ENCODE measurements at regions not wholly inside any gene's neighbourhood (a gene's known extent, or its start where the extent isn't known, plus 50 kb on each side); places are given as distances from the start of the nearest gene placed in this dataset.

GRCh38 chr5:4245511-4245910 lies 649.9 kb downstream of the IRX1 start:
- no TSS peak for BruUV-seq (replicated peaks)
- no peak overlapping the region for H3K27ac Mint-ChIP-seq (ENCODE audit: unreplicated experiment)
- no peak for TF ChIP-seq CTCF (IDR thresholded peaks at IDR 0.05; ENCODE audit: unreplicated experiment)

GRCh38 chr5:4246447-4246846 lies 650.8 kb downstream of the IRX1 start:
- intact Hi-C loops (cut with micrococcal nuclease; ENCODE audit: unreplicated experiment) = no loop called here
- H3K9me3 Mint-ChIP-seq (ENCODE audit: low read depth, unreplicated experiment) = peaks cover 12% of the 10 kb centered on the region
- no peak overlapping the region for H3K27ac Mint-ChIP-seq (ENCODE audit: unreplicated experiment)
- BruUV-seq (replicated peaks) = no TSS peak
- CTCF ChIA-PET = no interaction called here
- DNase-seq = no peak
- no peak for TF ChIP-seq CTCF (IDR thresholded peaks at IDR 0.05; ENCODE audit: unreplicated experiment)
- H3K36me3 Mint-ChIP-seq (ENCODE audit: insufficient read depth, unreplicated experiment) = no peaks in the 10 kb centered on the region
- no peaks in the 10 kb centered on the region for H3K27me3 Mint-ChIP-seq (ENCODE audit: unreplicated experiment)
- H3K4me1 Mint-ChIP-seq (ENCODE audit: low read depth, unreplicated experiment) = no peaks in the 10 kb centered on the region
- H3K4me3 Mint-ChIP-seq (ENCODE audit: low read depth, unreplicated experiment) = no peak overlapping the region

More at GRCh38 chr5:4245511-4245910, 649.9 kb downstream of the IRX1 start:
- no peaks in the 10 kb centered on the region for H3K36me3 Mint-ChIP-seq (ENCODE audit: insufficient read depth, unreplicated experiment)
- peaks cover 12% of the 10 kb centered on the region for H3K9me3 Mint-ChIP-seq (ENCODE audit: low read depth, unreplicated experiment)
- no peaks in the 10 kb centered on the region for H3K27me3 Mint-ChIP-seq (ENCODE audit: unreplicated experiment)
- DNase-seq = no peak
- CTCF ChIA-PET = no interaction called here
- no peak overlapping the region for H3K4me3 Mint-ChIP-seq (ENCODE audit: low read depth, unreplicated experiment)
- H3K4me1 Mint-ChIP-seq (ENCODE audit: low read depth, unreplicated experiment) = no peaks in the 10 kb centered on the region
- intact Hi-C loops (cut with micrococcal nuclease; ENCODE audit: unreplicated experiment) = no loop called here

GRCh38 chr5:4250254-4250653 lies 654.6 kb downstream of the IRX1 start:
- H3K4me3 Mint-ChIP-seq (ENCODE audit: low read depth, unreplicated experiment) = no peak overlapping the region

GRCh38 chr5:4252385-4252784 lies 656.8 kb downstream of the IRX1 start:
- TF ChIP-seq CTCF (IDR thresholded peaks at IDR 0.05; ENCODE audit: unreplicated experiment) = no peak
- Mint-ChIP-seq H3K36me3 (ENCODE audit: insufficient read depth, unreplicated experiment) (no peaks in the 10 kb centered on the region), H3K4me3 (ENCODE audit: low read depth, unreplicated experiment) (no peak overlapping the region), H3K4me1 (ENCODE audit: low read depth, unreplicated experiment) (no peaks in the 10 kb centered on the region), H3K27ac (ENCODE audit: unreplicated experiment) (no peak overlapping the region), H3K9me3 (ENCODE audit: low read depth, unreplicated experiment) (peaks cover 16% of the 10 kb centered on the region), H3K27me3 (ENCODE audit: unreplicated experiment) (no peaks in the 10 kb centered on the region)
- CTCF ChIA-PET = no interaction called here
- BruUV-seq (replicated peaks) = no TSS peak
- no peak for DNase-seq
- intact Hi-C loops (cut with micrococcal nuclease; ENCODE audit: unreplicated experiment) = no loop called here

More at GRCh38 chr5:4250254-4250653, 654.6 kb downstream of the IRX1 start:
- H3K36me3 Mint-ChIP-seq (ENCODE audit: insufficient read depth, unreplicated experiment) = no peaks in the 10 kb centered on the region
- H3K27me3 Mint-ChIP-seq (ENCODE audit: unreplicated experiment) = no peaks in the 10 kb centered on the region
- CTCF ChIA-PET = no interaction called here
- BruUV-seq (replicated peaks) = no TSS peak
- no peak for TF ChIP-seq CTCF (IDR thresholded peaks at IDR 0.05; ENCODE audit: unreplicated experiment)
- no peak for DNase-seq
- intact Hi-C loops (cut with micrococcal nuclease; ENCODE audit: unreplicated experiment) = no loop called here
- no peaks in the 10 kb centered on the region for H3K4me1 Mint-ChIP-seq (ENCODE audit: low read depth, unreplicated experiment)
- peaks cover 17% of the 10 kb centered on the region for H3K9me3 Mint-ChIP-seq (ENCODE audit: low read depth, unreplicated experiment)
- no peak overlapping the region for H3K27ac Mint-ChIP-seq (ENCODE audit: unreplicated experiment)
